ENCODE measurements at regions not wholly inside any gene's neighbourhood (a gene's known extent, or its start where the extent isn't known, plus 50 kb on each side); places are given as distances from the start of the nearest gene placed in this dataset.
A peak's percentile ranks its signal among the peaks of the same experiment; 100 is the strongest.

GRCh38 chr4:139611391-139611790, 54.2 kb upstream of the MGST2 start:
- H3K36me3 Mint-ChIP-seq: no peaks in the 10 kb centered on the region
- peaks cover 17% of the 10 kb centered on the region for H3K27me3 Mint-ChIP-seq
- H3K4me1 ChIP-seq (ENCODE audit: control insufficient read depth, insufficient read depth, low read length, poor library complexity, severe bottlenecking): peaks cover 3% of the 10 kb centered on the region
- H3K9me3 ChIP-seq (ENCODE audit: control insufficient read depth in 2 of 2, low read length in 2 of 2): no peaks in the 10 kb centered on the region
- no peak overlapping the region for H3K27ac ChIP-seq (ENCODE audit: insufficient read depth, low read length, poor library complexity, severe bottlenecking)
- H3K4me3 Mint-ChIP-seq: no peak overlapping the region
- DNase-seq: no peak
- H3K27me3 ChIP-seq (ENCODE audit: control insufficient read depth, insufficient read depth, low read length): no peaks in the 10 kb centered on the region
- no peak overlapping the region for H3K4me3 ChIP-seq (ENCODE audit: low read depth, low read length)
- H3K36me3 ChIP-seq (ENCODE audit: control insufficient read depth, insufficient read depth, low read length): no peaks in the 10 kb centered on the region
- H3K4me1 Mint-ChIP-seq: peaks cover 0 to 8% (median 2%) of the 10 kb centered on the region in 4 donors
- H3K9me3 Mint-ChIP-seq: peaks cover 0 to 2% (median 0%) of the 10 kb centered on the region in 7 donors
- no peak overlapping the region for H3K27ac Mint-ChIP-seq
- no peak for ATAC-seq (ENCODE audit: low read depth in 2 of 2)

- Histone ChIP-seq H3K4me3 (ENCODE audit: low read depth, low read length) (no peak overlapping the region), H3K9me3 (ENCODE audit: control insufficient read depth in 2 of 2, low read length in 2 of 2) (no peaks in the 10 kb centered on the region), H3K4me1 (ENCODE audit: control insufficient read depth, insufficient read depth, low read length, poor library complexity, severe bottlenecking) (peaks cover 4% of the 10 kb centered on the region), H3K27me3 (ENCODE audit: control insufficient read depth, insufficient read depth, low read length) (no peaks in the 10 kb centered on the region), H3K36me3 (ENCODE audit: control insufficient read depth, insufficient read depth, low read length) (no peaks in the 10 kb centered on the region), H3K27ac (ENCODE audit: insufficient read depth, low read length, poor library complexity, severe bottlenecking) (no peak overlapping the region)
- H3K4me3 Mint-ChIP-seq: no peak overlapping the region
- ATAC-seq (ENCODE audit: low read depth in 2 of 2) (no peak), DNase-seq (no peak)
- H3K4me1 Mint-ChIP-seq: peaks cover 0 to 16% (median 4%) of the 10 kb centered on the region in 4 donors
- H3K27me3 Mint-ChIP-seq: peaks cover 10% of the 10 kb centered on the region
- no peak overlapping the region for H3K27ac Mint-ChIP-seq
- H3K36me3 Mint-ChIP-seq: no peaks in the 10 kb centered on the region
- peaks cover 0 to 2% (median 0%) of the 10 kb centered on the region in 7 donors for H3K9me3 Mint-ChIP-seq
Observed at GRCh38 chr4:139609647-139610046, 53.6 kb upstream of the SETD7 start.

GRCh38 chr4:139607502-139608060, 51.6 kb upstream of the SETD7 start:
- Mint-ChIP-seq H3K4me3 (no peak overlapping the region), H3K27ac (no peak overlapping the region), H3K36me3 (no peaks in the 10 kb centered on the region), H3K27me3 (peaks cover 7% of the 10 kb centered on the region), H3K4me1 (peaks cover 0 to 16% (median 4%) of the 10 kb centered on the region in 4 donors), H3K9me3 (peaks cover 0 to 2% (median 0%) of the 10 kb centered on the region in 7 donors)
- Histone ChIP-seq H3K27ac (ENCODE audit: insufficient read depth, low read length, poor library complexity, severe bottlenecking) (no peak overlapping the region), H3K27me3 (ENCODE audit: control insufficient read depth, insufficient read depth, low read length) (no peaks in the 10 kb centered on the region), H3K9me3 (ENCODE audit: control insufficient read depth in 2 of 2, low read length in 2 of 2) (no peaks in the 10 kb centered on the region), H3K36me3 (ENCODE audit: control insufficient read depth, insufficient read depth, low read length) (no peaks in the 10 kb centered on the region), H3K4me1 (ENCODE audit: control insufficient read depth, insufficient read depth, low read length, poor library complexity, severe bottlenecking) (peaks cover 4% of the 10 kb centered on the region), H3K4me3 (ENCODE audit: low read depth, low read length) (no peak overlapping the region)
- ATAC-seq (ENCODE audit: low read depth in 2 of 2) (no peak), DNase-seq (no peak)

DNA sequence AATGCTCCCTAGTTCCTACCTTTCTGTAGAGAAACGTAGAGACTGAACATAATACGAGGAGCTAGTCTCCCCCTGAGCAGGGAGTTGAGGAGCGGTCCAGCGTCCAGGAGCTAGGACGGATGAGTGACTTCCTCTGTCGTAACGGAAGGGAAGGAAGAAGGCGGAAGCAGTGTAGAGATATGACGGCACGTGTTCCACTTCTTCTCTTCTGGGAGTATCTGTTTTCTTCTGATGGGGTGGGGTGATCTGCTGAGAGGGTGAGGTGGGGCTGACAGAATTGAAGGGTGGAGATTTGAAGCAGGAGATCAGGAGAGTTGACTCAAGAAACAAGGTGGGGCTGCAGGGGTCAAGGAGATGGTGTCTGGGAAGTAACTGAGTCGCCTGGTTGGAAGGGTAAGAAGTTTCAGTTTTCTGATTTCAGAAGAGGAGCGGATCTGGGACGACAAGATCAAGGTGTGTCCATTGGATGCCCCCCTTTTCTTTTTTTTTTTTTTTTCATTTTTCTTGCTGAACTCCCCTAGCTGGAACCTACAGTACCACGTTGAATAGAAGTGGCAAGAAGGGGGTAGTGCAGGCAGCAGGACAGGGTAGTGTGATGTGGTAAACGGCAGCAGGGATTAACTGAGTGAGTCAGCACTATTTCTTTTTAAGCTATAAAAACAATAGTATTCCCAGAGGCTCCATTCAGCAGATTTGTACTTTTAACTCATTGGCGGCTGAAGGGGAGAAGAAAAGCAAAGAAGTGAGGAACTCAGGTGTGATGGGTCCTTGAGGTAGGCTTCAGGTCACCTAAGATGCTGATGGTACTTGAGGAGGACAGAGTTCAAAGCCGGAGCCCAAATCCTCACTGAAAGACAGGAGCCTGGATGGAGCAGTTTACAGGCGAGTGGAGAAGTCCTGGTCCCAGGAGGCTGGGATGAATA, 50.8 kb upstream of the SETD7 start:
- DNase-seq: peak in 1 of 3 donors; percentile 35
- Histone ChIP-seq H3K4me1 (ENCODE audit: control insufficient read depth, insufficient read depth, low read length, poor library complexity, severe bottlenecking) (peaks cover 4% of the 10 kb centered on the region), H3K4me3 (ENCODE audit: low read depth, low read length) (peak overlapping the region; percentile 68), H3K27me3 (ENCODE audit: control insufficient read depth, insufficient read depth, low read length) (no peaks in the 10 kb centered on the region), H3K9me3 (ENCODE audit: control insufficient read depth in 2 of 2, low read length in 2 of 2) (no peaks in the 10 kb centered on the region), H3K36me3 (ENCODE audit: control insufficient read depth, insufficient read depth, low read length) (no peaks in the 10 kb centered on the region), H3K27ac (ENCODE audit: insufficient read depth, low read length, poor library complexity, severe bottlenecking) (no peak overlapping the region)
- Mint-ChIP-seq H3K9me3 (peaks cover 0 to 2% (median 0%) of the 10 kb centered on the region in 7 donors), H3K27ac (peak overlapping the region in 2 of 3 donors; percentile 18 to 83), H3K4me1 (peaks cover 0 to 16% (median 4%) of the 10 kb centered on the region in 4 donors), H3K36me3 (no peaks in the 10 kb centered on the region), H3K27me3 (peaks cover 4% of the 10 kb centered on the region), H3K4me3 (peak overlapping the region in 3 of 4 donors; percentile 10 to 81 (median 75))
- no peak for ATAC-seq (ENCODE audit: low read depth in 2 of 2)

DNA sequence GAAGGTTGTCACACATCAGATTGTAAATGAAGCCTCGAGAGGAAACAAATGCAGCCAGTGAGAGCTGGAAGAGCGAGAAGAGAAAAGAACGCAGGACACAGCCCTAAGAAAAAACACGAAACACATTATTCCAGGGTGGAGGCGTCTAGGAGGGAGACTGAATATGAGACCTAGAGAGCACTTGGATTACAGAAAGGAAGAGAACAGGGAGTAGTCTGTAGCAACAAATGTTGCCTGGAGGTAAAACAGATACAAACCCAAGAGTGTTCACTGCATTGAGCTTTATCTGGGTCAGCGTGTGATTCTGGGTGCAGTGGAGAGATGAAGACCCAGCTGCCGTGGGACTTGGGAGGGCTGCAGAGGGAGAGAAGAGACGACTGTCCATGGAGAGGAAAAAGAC, 50.1 kb upstream of the SETD7 start:
- Mint-ChIP-seq H3K27ac (peak overlapping the region; percentile 18 to 83 (median 27)), H3K27me3 (peaks cover 1% of the 10 kb centered on the region), H3K36me3 (no peaks in the 10 kb centered on the region), H3K9me3 (peaks cover 0 to 2% (median 0%) of the 10 kb centered on the region in 7 donors), H3K4me1 (peaks cover 0 to 16% (median 4%) of the 10 kb centered on the region in 4 donors), H3K4me3 (peak overlapping the region in 2 of 4 donors; percentile 75 to 81)
- H3K9me3 ChIP-seq (ENCODE audit: control insufficient read depth in 2 of 2, low read length in 2 of 2): no peaks in the 10 kb centered on the region
- no peak for ATAC-seq (ENCODE audit: low read depth in 2 of 2)
- H3K36me3 ChIP-seq (ENCODE audit: control insufficient read depth, insufficient read depth, low read length): no peaks in the 10 kb centered on the region
- no peak overlapping the region for H3K27ac ChIP-seq (ENCODE audit: insufficient read depth, low read length, poor library complexity, severe bottlenecking)
- peaks cover 4% of the 10 kb centered on the region for H3K4me1 ChIP-seq (ENCODE audit: control insufficient read depth, insufficient read depth, low read length, poor library complexity, severe bottlenecking)
- H3K4me3 ChIP-seq (ENCODE audit: low read depth, low read length): peak overlapping the region; percentile 68
- no peaks in the 10 kb centered on the region for H3K27me3 ChIP-seq (ENCODE audit: control insufficient read depth, insufficient read depth, low read length)
- DNase-seq: no peak
